ENCODE measurements at regions not wholly inside any gene's neighbourhood (a gene's known extent, or its start where the extent isn't known, plus 50 kb on each side); places are given as distances from the start of the nearest gene placed in this dataset.

GRCh38 chr3:1798711-1799405, 299.8 kb upstream of the CNTN4 start:
- Histone ChIP-seq H3K4me1 (ENCODE audit: control insufficient read depth in 1 of 2, low read depth in 2 of 2) (no peaks in the 10 kb centered on the region), H3K9me3 (no peaks in the 10 kb centered on the region), H3K4me3 (no peak overlapping the region), H3K36me3 (no peaks in the 10 kb centered on the region), H3K27me3 (replicated peaks; ENCODE audit: insufficient read depth) (no peaks in the 10 kb centered on the region), H3K27ac (no peak overlapping the region)
- DNase-seq (ENCODE audit: low spot score) (no peak), ATAC-seq (ENCODE audit: insufficient number of reproducible peaks, low FRiP score, low read depth) (no peak)
- no peak for TF ChIP-seq CTCF (IDR thresholded peaks at IDR 0.05)

GRCh38 chr3:1805331-1805730, 293.3 kb upstream of the CNTN4 start:
- Histone ChIP-seq H3K4me1 (ENCODE audit: control insufficient read depth in 1 of 2, low read depth in 2 of 2) (no peaks in the 10 kb centered on the region), H3K27me3 (replicated peaks; ENCODE audit: insufficient read depth) (no peaks in the 10 kb centered on the region), H3K27ac (no peak overlapping the region), H3K36me3 (no peaks in the 10 kb centered on the region), H3K9me3 (peaks cover 6% of the 10 kb centered on the region), H3K4me3 (no peak overlapping the region)
- ATAC-seq (ENCODE audit: insufficient number of reproducible peaks, low FRiP score, low read depth): no peak
- no peak for TF ChIP-seq CTCF (IDR thresholded peaks at IDR 0.05)
- no peak for DNase-seq (ENCODE audit: low spot score)

DNA sequence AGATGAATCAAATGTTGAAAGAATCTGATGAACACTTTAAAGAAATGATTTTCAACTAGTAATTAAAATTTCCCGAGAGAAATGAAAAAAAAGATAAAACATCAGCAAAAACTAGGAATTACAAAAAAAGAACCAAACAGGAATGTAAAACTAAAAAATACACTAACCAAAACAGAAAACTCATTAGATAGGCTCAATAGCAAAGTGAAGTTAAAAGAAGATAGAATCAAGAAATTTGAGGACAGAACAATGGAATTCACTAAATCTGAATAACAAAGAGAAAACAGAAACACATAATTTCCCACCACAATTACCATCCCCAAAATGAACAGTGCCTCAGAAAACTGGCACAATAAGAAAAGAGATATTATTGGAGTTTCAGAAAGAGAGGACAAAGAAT, 290.1 kb upstream of the CNTN4 start:
- no peak overlapping the region for H3K4me3 ChIP-seq
- H3K27ac ChIP-seq: no peak overlapping the region
- no peak for DNase-seq (ENCODE audit: low spot score)
- peaks cover 6% of the 10 kb centered on the region for H3K9me3 ChIP-seq
- no peak for TF ChIP-seq CTCF (IDR thresholded peaks at IDR 0.05)
- no peaks in the 10 kb centered on the region for H3K27me3 ChIP-seq (replicated peaks; ENCODE audit: insufficient read depth)
- H3K36me3 ChIP-seq: no peaks in the 10 kb centered on the region
- ATAC-seq (ENCODE audit: insufficient number of reproducible peaks, low FRiP score, low read depth): no peak
- H3K4me1 ChIP-seq (ENCODE audit: control insufficient read depth in 1 of 2, low read depth in 2 of 2): no peaks in the 10 kb centered on the region

DNA sequence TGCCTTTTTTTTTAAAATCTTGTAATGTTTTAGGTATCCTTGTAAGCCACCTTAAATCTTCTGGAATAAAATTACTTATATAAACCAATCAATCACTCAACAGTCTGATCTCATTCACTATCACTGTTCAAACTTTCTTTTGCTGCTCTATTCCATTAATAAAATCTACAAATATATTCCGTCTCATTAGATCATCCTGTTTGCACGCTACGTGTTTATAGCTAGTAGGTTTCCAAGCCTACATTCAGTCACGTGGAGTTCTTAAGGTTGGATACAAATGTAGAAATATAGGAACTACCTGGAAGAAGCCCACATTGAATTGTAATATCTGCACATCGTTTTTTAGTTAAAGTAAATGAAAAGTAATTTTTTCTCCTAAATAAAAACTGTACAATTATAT, 274.8 kb upstream of the CNTN4 start:
- no peak for TF ChIP-seq CTCF (IDR thresholded peaks at IDR 0.05)
- H3K4me3 ChIP-seq: no peak overlapping the region
- H3K9me3 ChIP-seq: no peaks in the 10 kb centered on the region
- H3K4me1 ChIP-seq (ENCODE audit: control insufficient read depth in 1 of 2, low read depth in 2 of 2): no peaks in the 10 kb centered on the region
- ATAC-seq (ENCODE audit: insufficient number of reproducible peaks, low FRiP score, low read depth) (no peak), DNase-seq (ENCODE audit: low spot score) (no peak)
- no peaks in the 10 kb centered on the region for H3K36me3 ChIP-seq
- H3K27me3 ChIP-seq (replicated peaks; ENCODE audit: insufficient read depth): no peaks in the 10 kb centered on the region
- no peak overlapping the region for H3K27ac ChIP-seq

DNA sequence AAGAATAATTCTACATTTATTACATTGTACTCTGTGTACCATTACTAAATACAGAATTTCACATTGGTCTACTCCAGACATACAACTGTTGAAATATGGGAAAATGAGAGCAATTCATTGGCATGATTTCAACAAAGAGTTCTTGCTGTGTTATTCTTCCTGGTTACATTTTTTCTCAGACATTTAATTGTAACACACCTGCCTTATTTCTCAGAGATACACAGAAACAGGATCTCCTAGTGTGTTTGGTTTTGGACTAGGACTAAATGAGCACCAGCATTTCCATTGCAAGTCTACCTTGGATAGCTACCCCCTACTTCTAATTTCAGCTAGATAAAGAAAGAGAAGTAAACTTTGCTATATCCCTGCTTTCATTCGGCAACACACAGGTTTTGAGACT, 274.3 kb upstream of the CNTN4 start:
- Histone ChIP-seq H3K9me3 (no peaks in the 10 kb centered on the region), H3K36me3 (no peaks in the 10 kb centered on the region), H3K27me3 (replicated peaks; ENCODE audit: insufficient read depth) (no peaks in the 10 kb centered on the region), H3K4me3 (no peak overlapping the region), H3K4me1 (ENCODE audit: control insufficient read depth in 1 of 2, low read depth in 2 of 2) (no peaks in the 10 kb centered on the region), H3K27ac (no peak overlapping the region)
- DNase-seq (ENCODE audit: low spot score) (no peak), ATAC-seq (ENCODE audit: insufficient number of reproducible peaks, low FRiP score, low read depth) (no peak)
- TF ChIP-seq CTCF (IDR thresholded peaks at IDR 0.05): no peak

Data from thoracic aorta (tissue), 2 donors.